ENCODE measurements at regions not wholly inside any gene's neighbourhood (a gene's known extent, or its start where the extent isn't known, plus 50 kb on each side); places are given as distances from the start of the nearest gene placed in this dataset.

DNA sequence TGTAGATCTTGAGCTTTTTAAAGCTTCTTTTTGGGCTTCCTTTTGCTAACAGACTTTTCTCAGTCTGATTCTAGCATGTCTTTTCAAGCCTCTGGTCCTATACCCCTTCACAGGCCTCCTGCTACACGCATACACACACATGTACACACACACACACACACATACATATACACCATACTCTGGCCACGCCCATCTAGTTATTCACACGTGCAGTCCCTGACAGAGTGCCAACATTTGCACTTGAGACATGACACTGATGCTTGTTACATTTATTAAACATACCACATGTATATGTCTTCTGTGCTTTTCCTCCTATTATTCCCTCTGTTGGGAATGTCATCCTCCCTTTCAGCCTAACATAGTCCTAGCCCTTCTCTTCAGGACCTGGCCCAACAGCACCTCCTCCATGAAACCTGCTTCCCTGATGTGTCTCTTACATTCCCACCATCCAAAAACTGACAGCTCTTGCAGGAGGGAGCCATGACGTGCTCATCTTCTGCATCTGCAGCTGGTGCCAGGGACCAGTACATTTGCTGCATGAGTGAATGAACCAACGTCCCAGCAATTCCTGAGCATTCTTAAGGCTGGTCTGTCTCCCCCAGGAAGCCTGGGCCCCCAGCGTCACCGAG, 222.1 kb downstream of the ARHGAP12 start:
- H3K27me3 ChIP-seq (ENCODE audit: control insufficient read depth, insufficient read depth, low read length), result no peaks in the 10 kb centered on the region
- no TSS peak for BruUV-seq (replicated peaks)
- peaks cover 8% of the 10 kb centered on the region for H3K4me1 ChIP-seq (ENCODE audit: control insufficient read depth, insufficient read depth, low read length)
- in situ Hi-C loops (cut with HindIII; ENCODE audit: low pct_unique_long_range_greater_than_20kb, low sequenced_read_pairs) (no loop called here), intact Hi-C loops (cut with micrococcal nuclease; ENCODE audit: unreplicated experiment) (loop anchor here (5.0 kb wide), 1 partner anchor 101 kb away; no protein-coding TSS in a partner anchor)
- ChIA-PET CTCF (no interaction called here), POLR2A (no interaction called here)
- DNase-seq (ENCODE audit: low read depth, low spot score), result no peak
- H3K9me3 ChIP-seq (ENCODE audit: control insufficient read depth, insufficient read depth, low read depth, low read length), result peaks cover 11% of the 10 kb centered on the region; the same call in 1 of the 2 replicates
- H3K36me3 ChIP-seq (ENCODE audit: control insufficient read depth, insufficient read depth, low read length), result no peaks in the 10 kb centered on the region
- no peak for ATAC-seq
- TF ChIP-seq, protein P1, sequence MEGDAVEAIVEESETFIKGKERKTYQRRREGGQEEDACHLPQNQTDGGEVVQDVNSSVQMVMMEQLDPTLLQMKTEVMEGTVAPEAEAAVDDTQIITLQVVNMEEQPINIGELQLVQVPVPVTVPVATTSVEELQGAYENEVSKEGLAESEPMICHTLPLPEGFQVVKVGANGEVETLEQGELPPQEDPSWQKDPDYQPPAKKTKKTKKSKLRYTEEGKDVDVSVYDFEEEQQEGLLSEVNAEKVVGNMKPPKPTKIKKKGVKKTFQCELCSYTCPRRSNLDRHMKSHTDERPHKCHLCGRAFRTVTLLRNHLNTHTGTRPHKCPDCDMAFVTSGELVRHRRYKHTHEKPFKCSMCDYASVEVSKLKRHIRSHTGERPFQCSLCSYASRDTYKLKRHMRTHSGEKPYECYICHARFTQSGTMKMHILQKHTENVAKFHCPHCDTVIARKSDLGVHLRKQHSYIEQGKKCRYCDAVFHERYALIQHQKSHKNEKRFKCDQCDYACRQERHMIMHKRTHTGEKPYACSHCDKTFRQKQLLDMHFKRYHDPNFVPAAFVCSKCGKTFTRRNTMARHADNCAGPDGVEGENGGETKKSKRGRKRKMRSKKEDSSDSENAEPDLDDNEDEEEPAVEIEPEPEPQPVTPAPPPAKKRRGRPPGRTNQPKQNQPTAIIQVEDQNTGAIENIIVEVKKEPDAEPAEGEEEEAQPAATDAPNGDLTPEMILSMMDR (IDR thresholded peaks at IDR 0.05), result no peak
- TF ChIP-seq POLR2AphosphoS5 (IDR thresholded peaks at IDR 0.05; ENCODE audit: low read depth, low read length) (no peak), SIN3A (IDR thresholded peaks at IDR 0.05; ENCODE audit: borderline replicate concordance, insufficient read depth, low read depth, low read length) (no peak)
- TF ChIP-seq, protein P2, sequence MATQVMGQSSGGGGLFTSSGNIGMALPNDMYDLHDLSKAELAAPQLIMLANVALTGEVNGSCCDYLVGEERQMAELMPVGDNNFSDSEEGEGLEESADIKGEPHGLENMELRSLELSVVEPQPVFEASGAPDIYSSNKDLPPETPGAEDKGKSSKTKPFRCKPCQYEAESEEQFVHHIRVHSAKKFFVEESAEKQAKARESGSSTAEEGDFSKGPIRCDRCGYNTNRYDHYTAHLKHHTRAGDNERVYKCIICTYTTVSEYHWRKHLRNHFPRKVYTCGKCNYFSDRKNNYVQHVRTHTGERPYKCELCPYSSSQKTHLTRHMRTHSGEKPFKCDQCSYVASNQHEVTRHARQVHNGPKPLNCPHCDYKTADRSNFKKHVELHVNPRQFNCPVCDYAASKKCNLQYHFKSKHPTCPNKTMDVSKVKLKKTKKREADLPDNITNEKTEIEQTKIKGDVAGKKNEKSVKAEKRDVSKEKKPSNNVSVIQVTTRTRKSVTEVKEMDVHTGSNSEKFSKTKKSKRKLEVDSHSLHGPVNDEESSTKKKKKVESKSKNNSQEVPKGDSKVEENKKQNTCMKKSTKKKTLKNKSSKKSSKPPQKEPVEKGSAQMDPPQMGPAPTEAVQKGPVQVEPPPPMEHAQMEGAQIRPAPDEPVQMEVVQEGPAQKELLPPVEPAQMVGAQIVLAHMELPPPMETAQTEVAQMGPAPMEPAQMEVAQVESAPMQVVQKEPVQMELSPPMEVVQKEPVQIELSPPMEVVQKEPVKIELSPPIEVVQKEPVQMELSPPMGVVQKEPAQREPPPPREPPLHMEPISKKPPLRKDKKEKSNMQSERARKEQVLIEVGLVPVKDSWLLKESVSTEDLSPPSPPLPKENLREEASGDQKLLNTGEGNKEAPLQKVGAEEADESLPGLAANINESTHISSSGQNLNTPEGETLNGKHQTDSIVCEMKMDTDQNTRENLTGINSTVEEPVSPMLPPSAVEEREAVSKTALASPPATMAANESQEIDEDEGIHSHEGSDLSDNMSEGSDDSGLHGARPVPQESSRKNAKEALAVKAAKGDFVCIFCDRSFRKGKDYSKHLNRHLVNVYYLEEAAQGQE (IDR thresholded peaks at IDR 0.05; ENCODE audit: insufficient read depth in 1 of 2, low read depth in 2 of 2, low read length in 1 of 2), result no peak
- H3K27ac ChIP-seq (ENCODE audit: low read length), result no peak overlapping the region
- H3K4me3 ChIP-seq (ENCODE audit: low read depth in 2 of 2, low read length in 2 of 2), result no peak overlapping the region

DNA sequence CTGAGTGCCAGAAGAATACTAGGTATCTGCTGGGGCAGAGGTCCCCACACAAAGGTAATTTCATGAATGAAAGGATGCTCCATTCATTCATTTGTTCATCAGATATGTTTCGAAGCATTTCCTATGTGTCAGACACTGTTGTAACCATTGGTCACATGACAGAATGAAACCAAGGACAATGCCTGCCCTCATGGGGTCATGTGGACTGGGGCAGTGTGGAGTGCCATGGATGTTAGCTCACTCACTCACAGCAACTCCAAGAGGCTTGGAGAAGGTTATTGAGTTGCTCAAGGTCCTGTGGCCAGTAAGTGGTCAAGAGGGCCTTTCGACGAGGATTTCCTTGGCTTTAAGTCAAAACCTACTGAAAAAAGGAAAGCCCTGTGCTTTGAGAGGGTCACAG, 223.5 kb downstream of the ARHGAP12 start:
- H3K4me1 ChIP-seq (ENCODE audit: control insufficient read depth, insufficient read depth, low read length), result peaks cover 8% of the 10 kb centered on the region
- POLR2A ChIA-PET, result interaction anchor here (0.6 kb wide), 1 partner anchor 103 kb away, joined by 3 read pairs; no protein-coding TSS in a partner anchor
- BruUV-seq (replicated peaks), result no TSS peak
- in situ Hi-C loops (cut with HindIII; ENCODE audit: low pct_unique_long_range_greater_than_20kb, low sequenced_read_pairs), result no loop called here
- ATAC-seq, result no peak
- no peaks in the 10 kb centered on the region for H3K9me3 ChIP-seq (ENCODE audit: control insufficient read depth, insufficient read depth, low read depth, low read length)
- TF ChIP-seq, protein P2 (IDR thresholded peaks at IDR 0.05; ENCODE audit: insufficient read depth in 1 of 2, low read depth in 2 of 2, low read length in 1 of 2), result no peak
- TF ChIP-seq TCF7L2 (IDR thresholded peaks at IDR 0.05; ENCODE audit: low read depth, low read length) (no peak), SIN3A (IDR thresholded peaks at IDR 0.05; ENCODE audit: borderline replicate concordance, insufficient read depth, low read depth, low read length) (no peak), POLR2AphosphoS5 (IDR thresholded peaks at IDR 0.05; ENCODE audit: low read depth, low read length) (no peak)
- TF ChIP-seq, protein P1 (IDR thresholded peaks at IDR 0.05), result no peak
- CTCF ChIA-PET, result no interaction called here
- no peaks in the 10 kb centered on the region for H3K36me3 ChIP-seq (ENCODE audit: control insufficient read depth, insufficient read depth, low read length)
- intact Hi-C loops (cut with micrococcal nuclease; ENCODE audit: unreplicated experiment), result loop anchor here (5.0 kb wide), 1 partner anchor 102 kb away; no protein-coding TSS in a partner anchor
- no peak for DNase-seq (ENCODE audit: low read depth, low spot score)
- no peak overlapping the region for H3K27ac ChIP-seq (ENCODE audit: low read length)
- H3K4me3 ChIP-seq (ENCODE audit: low read depth in 2 of 2, low read length in 2 of 2), result no peak overlapping the region
- no peaks in the 10 kb centered on the region for H3K27me3 ChIP-seq (ENCODE audit: control insufficient read depth, insufficient read depth, low read length)
